ENCODE measurements at regions not wholly inside any gene's neighbourhood (a gene's known extent, or its start where the extent isn't known, plus 50 kb on each side); places are given as distances from the start of the nearest gene placed in this dataset.

DNA sequence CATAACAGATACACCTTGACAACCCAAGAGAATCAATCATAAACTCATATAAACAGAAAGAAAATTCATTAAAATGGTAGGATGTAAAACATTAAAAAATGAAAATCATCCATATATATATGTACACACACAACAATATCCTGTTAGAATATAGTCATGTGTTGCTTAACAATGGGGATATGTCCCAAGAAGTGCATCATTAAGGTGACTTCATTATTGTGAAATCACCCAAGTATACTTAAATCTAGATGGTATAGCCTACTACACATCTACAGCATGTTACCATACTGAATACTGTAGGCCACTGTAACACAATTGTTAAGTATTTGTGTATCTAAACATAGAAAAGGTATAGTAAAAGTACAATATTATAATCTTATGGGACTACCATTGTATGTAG, 115.8 kb upstream of the TMEM168 start:
- no peaks in the 10 kb centered on the region for H3K4me1 ChIP-seq (ENCODE audit: control insufficient read depth, extremely low read depth, insufficient read depth, low read length)
- peaks cover 0 to 3% of the 10 kb centered on the region in 2 experiments for H3K36me3 ChIP-seq (ENCODE audit: control insufficient read depth in 2 of 2, extremely low read depth in 1 of 2, insufficient read depth in 2 of 2, low read length in 2 of 2)
- H3K9ac ChIP-seq (ENCODE audit: control insufficient read depth, extremely low read depth, insufficient read depth, low read length): no peak overlapping the region
- no peak overlapping the region for H2AFZ ChIP-seq (ENCODE audit: control insufficient read depth, low read length)
- no peak overlapping the region for H3K4me2 ChIP-seq (ENCODE audit: control insufficient read depth, extremely low read depth, insufficient read depth, low read depth, low read length)
- H4K20me1 ChIP-seq (ENCODE audit: control insufficient read depth, extremely low read depth, insufficient read depth, low read length): no peaks in the 10 kb centered on the region
- DNase-seq (ENCODE audit: low read depth, low spot score) (no peak), FAIRE-seq (no peak)
- no peaks in the 10 kb centered on the region for H3K27me3 ChIP-seq (ENCODE audit: control insufficient read depth, extremely low read depth, insufficient read depth, low read length)
- no peaks in the 10 kb centered on the region for H3K79me2 ChIP-seq (ENCODE audit: control insufficient read depth, insufficient read depth, low read length)
- dilution Hi-C loops (cut with MboI; ENCODE audit: extremely low pct_ligation_motif_present, low sequenced_read_pairs): no loop called here
- no peak overlapping the region for H3K27ac ChIP-seq (ENCODE audit: control insufficient read depth, insufficient read depth, low read length)
- H3K9me3 ChIP-seq (ENCODE audit: control insufficient read depth, low read depth, low read length): no peaks in the 10 kb centered on the region
- TF ChIP-seq, protein P1, sequence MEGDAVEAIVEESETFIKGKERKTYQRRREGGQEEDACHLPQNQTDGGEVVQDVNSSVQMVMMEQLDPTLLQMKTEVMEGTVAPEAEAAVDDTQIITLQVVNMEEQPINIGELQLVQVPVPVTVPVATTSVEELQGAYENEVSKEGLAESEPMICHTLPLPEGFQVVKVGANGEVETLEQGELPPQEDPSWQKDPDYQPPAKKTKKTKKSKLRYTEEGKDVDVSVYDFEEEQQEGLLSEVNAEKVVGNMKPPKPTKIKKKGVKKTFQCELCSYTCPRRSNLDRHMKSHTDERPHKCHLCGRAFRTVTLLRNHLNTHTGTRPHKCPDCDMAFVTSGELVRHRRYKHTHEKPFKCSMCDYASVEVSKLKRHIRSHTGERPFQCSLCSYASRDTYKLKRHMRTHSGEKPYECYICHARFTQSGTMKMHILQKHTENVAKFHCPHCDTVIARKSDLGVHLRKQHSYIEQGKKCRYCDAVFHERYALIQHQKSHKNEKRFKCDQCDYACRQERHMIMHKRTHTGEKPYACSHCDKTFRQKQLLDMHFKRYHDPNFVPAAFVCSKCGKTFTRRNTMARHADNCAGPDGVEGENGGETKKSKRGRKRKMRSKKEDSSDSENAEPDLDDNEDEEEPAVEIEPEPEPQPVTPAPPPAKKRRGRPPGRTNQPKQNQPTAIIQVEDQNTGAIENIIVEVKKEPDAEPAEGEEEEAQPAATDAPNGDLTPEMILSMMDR (optimal IDR thresholded peaks at IDR 0.05 in 1 of 3, IDR thresholded peaks at IDR 0.05 in 1 of 3, conservative IDR thresholded peaks at IDR 0.05 in 1 of 3; ENCODE audit: extremely low read depth in 1 of 3, insufficient read depth in 2 of 3, low read length in 3 of 3): no peak
- no peak for TF ChIP-seq EZH2 (IDR thresholded peaks at IDR 0.05; ENCODE audit: low read length)
- H3K4me3 ChIP-seq (ENCODE audit: control insufficient read depth in 2 of 3, extremely low read depth in 1 of 3, insufficient read depth in 2 of 3, low read depth in 1 of 3, low read length in 3 of 3): no peak overlapping the region
- H3K9me1 ChIP-seq (ENCODE audit: control insufficient read depth, extremely low read depth, insufficient read depth, low read length): no peaks in the 10 kb centered on the region

DNA sequence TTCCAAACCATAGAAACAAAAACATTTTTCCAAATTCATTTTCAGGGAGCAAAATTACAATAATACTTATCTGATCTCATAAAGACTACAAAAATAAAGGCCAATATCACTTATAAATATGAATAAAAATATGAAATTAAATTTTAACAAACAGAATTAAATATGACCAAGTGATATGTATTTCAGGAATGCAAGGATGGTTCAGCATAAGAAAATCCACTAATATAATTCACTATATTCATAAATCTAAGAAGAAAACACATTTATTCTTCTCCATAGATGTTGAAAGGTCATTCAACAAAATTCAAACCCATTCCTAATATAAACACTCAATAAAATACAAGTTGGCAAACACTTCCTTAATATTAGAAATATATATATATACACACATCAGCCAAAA, 115.2 kb upstream of the TMEM168 start:
- H3K9ac ChIP-seq (ENCODE audit: control insufficient read depth, extremely low read depth, insufficient read depth, low read length): no peak overlapping the region
- H3K9me1 ChIP-seq (ENCODE audit: control insufficient read depth, extremely low read depth, insufficient read depth, low read length): no peaks in the 10 kb centered on the region
- no peak overlapping the region for H3K4me2 ChIP-seq (ENCODE audit: control insufficient read depth, extremely low read depth, insufficient read depth, low read depth, low read length)
- H3K4me1 ChIP-seq (ENCODE audit: control insufficient read depth, extremely low read depth, insufficient read depth, low read length): no peaks in the 10 kb centered on the region
- FAIRE-seq (no peak), DNase-seq (ENCODE audit: low read depth, low spot score) (no peak)
- TF ChIP-seq, protein P1 (optimal IDR thresholded peaks at IDR 0.05 in 1 of 3, IDR thresholded peaks at IDR 0.05 in 1 of 3, conservative IDR thresholded peaks at IDR 0.05 in 1 of 3; ENCODE audit: extremely low read depth in 1 of 3, insufficient read depth in 2 of 3, low read length in 3 of 3): no peak
- no peak for TF ChIP-seq EZH2 (IDR thresholded peaks at IDR 0.05; ENCODE audit: low read length)
- no peak overlapping the region for H3K4me3 ChIP-seq (ENCODE audit: control insufficient read depth in 2 of 3, extremely low read depth in 1 of 3, insufficient read depth in 2 of 3, low read depth in 1 of 3, low read length in 3 of 3)
- H3K79me2 ChIP-seq (ENCODE audit: control insufficient read depth, insufficient read depth, low read length): no peaks in the 10 kb centered on the region
- dilution Hi-C loops (cut with MboI; ENCODE audit: extremely low pct_ligation_motif_present, low sequenced_read_pairs): no loop called here
- H2AFZ ChIP-seq (ENCODE audit: control insufficient read depth, low read length): no peak overlapping the region
- H3K27ac ChIP-seq (ENCODE audit: control insufficient read depth, insufficient read depth, low read length): no peak overlapping the region
- no peaks in the 10 kb centered on the region for H3K27me3 ChIP-seq (ENCODE audit: control insufficient read depth, extremely low read depth, insufficient read depth, low read length)
- peaks cover 0 to 1% of the 10 kb centered on the region in 2 experiments for H3K36me3 ChIP-seq (ENCODE audit: control insufficient read depth in 2 of 2, extremely low read depth in 1 of 2, insufficient read depth in 2 of 2, low read length in 2 of 2)
- H3K9me3 ChIP-seq (ENCODE audit: control insufficient read depth, low read depth, low read length): no peaks in the 10 kb centered on the region
- no peaks in the 10 kb centered on the region for H4K20me1 ChIP-seq (ENCODE audit: control insufficient read depth, extremely low read depth, insufficient read depth, low read length)

Measured in keratinocyte (primary cell).